Naive thymus-derived CD4-positive, alpha-beta T cell (primary cell): ENCODE measurements at regions not wholly inside any gene's neighbourhood (a gene's known extent, or its start where the extent isn't known, plus 50 kb on each side); places are given as distances from the start of the nearest gene placed in this dataset.

Experiments
- ATAC-seq: fragments of 150-1000 bp; cut with Tn5 transposase; 2 replicates; pipeline ENCODE4 v1.10.0; 2021; ENCODE audit warnings: mild to moderate bottlenecking, moderate library complexity
- CTCF ChIA-PET: fragments of 350-600 bp; sonication (Branson Sonifier 250); formaldehyde crosslinking; loops from one replicate; lab custom pipeline; 2021; ENCODE audit warnings: antibody characterized with exemption; lab: Charles Lee
- POLR2A ChIA-PET: fragments of 350-600 bp; sonication (Branson Sonifier 250); formaldehyde crosslinking; loops from one replicate; lab custom pipeline; 2021; ENCODE audit warnings: antibody characterized with exemption, inconsistent platforms; lab: Charles Lee
- DNase-seq, 9 donors: peaks; one replicate each; pipeline versions ENCODE4 v3.0.0 to v3.0.0-alpha.2; 2020 to 2022; ENCODE audit warnings: mixed read lengths in 1 of 9
- H3K27ac ChIP-seq: one replicate; pipeline ENCODE4 v1.7.0; 2013; ENCODE audit warnings: mild to moderate bottlenecking, low read depth, low read length, moderate library complexity
- H3K27me3 ChIP-seq, 2 donors: one replicate each; pipeline ENCODE4 v1.7.0; 2013; ENCODE audit warnings: low read length in 2 of 2, mild to moderate bottlenecking in 2 of 2, moderate library complexity in 2 of 2; ENCODE audit not compliant: control insufficient read depth in 2 of 2, insufficient read depth in 2 of 2
- H3K36me3 ChIP-seq, 3 experiments: 1 replicate in 2 of 3; 2 replicates in 1 of 3; pipeline ENCODE4 v1.7.0; 2013; ENCODE audit warnings: low read length in 3 of 3, mild to moderate bottlenecking in 3 of 3, moderate library complexity in 1 of 3; ENCODE audit not compliant: insufficient read depth in 3 of 3, control insufficient read depth in 2 of 3
- H3K4me1 ChIP-seq, 2 donors: one replicate each; pipeline ENCODE4 v1.7.0; 2013; ENCODE audit warnings: low read length in 2 of 2, mild to moderate bottlenecking in 2 of 2, moderate library complexity in 1 of 2; ENCODE audit not compliant: control insufficient read depth in 2 of 2, insufficient read depth in 2 of 2
- H3K4me3 ChIP-seq: 2 replicates; pipeline ENCODE4 v1.7.0; 2013; ENCODE audit warnings: mild to moderate bottlenecking, low read length
- H3K9me3 ChIP-seq, 3 experiments: 1 replicate in 2 of 3; 2 replicates in 1 of 3; pipeline ENCODE4 v1.7.0; 2013; ENCODE audit warnings: low read length in 3 of 3; ENCODE audit not compliant: control insufficient read depth in 2 of 3
- H3K27ac Mint-ChIP-seq, 9 donors: one replicate each; pipeline ENCODE4 v1.8.0; 2020 to 2022; ENCODE audit warnings: mixed read lengths in 9 of 9, mild to moderate bottlenecking in 8 of 9, moderate library complexity in 5 of 9, inconsistent platforms in 2 of 9
- H3K27me3 Mint-ChIP-seq, 5 donors: one replicate each; pipeline ENCODE4 v1.8.0; 2021 to 2022; ENCODE audit warnings: mixed read lengths in 5 of 5, mild to moderate bottlenecking in 1 of 5
- H3K36me3 Mint-ChIP-seq, 5 donors: one replicate each; pipeline ENCODE4 v1.8.0; 2020 to 2022; ENCODE audit warnings: mixed read lengths in 5 of 5, mild to moderate bottlenecking in 3 of 5, inconsistent platforms in 1 of 5
- H3K4me1 Mint-ChIP-seq, 7 donors: one replicate each; pipeline ENCODE4 v1.8.0; 2020 to 2022; ENCODE audit warnings: mixed read lengths in 7 of 7, mild to moderate bottlenecking in 3 of 7, inconsistent platforms in 1 of 7
- H3K4me3 Mint-ChIP-seq, 10 donors: one replicate each; pipeline ENCODE4 v1.8.0; 2020 to 2022; ENCODE audit warnings: mild to moderate bottlenecking in 10 of 10, mixed read lengths in 10 of 10, moderate library complexity in 6 of 10, inconsistent platforms in 2 of 10
- H3K9me3 Mint-ChIP-seq, 11 donors: one replicate each; pipeline ENCODE4 v1.8.0; 2020 to 2022; ENCODE audit warnings: mixed read lengths in 11 of 11, mild to moderate bottlenecking in 4 of 11, inconsistent platforms in 1 of 11, moderate library complexity in 1 of 11
- intact Hi-C, 2 donors: fragments of 100-400 bp; cut with micrococcal nuclease; formaldehyde crosslinking; loops; one replicate each; pipeline ENCODE4 v1.15.1; 2023

DNA sequence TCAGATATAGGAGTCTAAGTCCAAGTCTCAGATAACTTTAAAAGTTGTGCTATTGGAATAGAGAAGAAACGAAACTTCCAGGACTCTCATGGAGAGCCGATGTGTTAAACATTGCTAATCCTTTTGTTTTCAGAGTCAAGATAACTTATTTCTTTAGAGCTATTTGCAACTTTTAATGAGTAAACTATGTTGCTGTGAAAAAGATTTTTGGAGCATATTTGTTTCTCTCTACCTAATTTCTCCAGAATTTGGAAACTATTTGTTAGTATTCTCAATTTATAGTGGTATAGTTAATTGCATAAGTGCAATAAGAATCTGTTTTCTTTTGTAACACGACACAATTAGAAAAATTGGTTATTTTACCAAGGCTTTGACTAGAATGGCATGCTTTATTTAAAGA lies 588.9 kb downstream of the NTRK3 start:
- Mint-ChIP-seq H3K4me3 (no peak overlapping the region), H3K27ac (no peak overlapping the region), H3K27me3 (peaks cover 0 to 8% (median 0%) of the 10 kb centered on the region in 5 donors), H3K9me3 (peaks cover 9 to 50% (median 21%) of the 10 kb centered on the region in 11 donors), H3K4me1 (peaks cover 0 to 12% (median 0%) of the 10 kb centered on the region in 7 donors), H3K36me3 (peaks cover 0 to 15% (median 10%) of the 10 kb centered on the region in 5 donors)
- Histone ChIP-seq H3K27ac (no peak overlapping the region), H3K4me3 (no peak overlapping the region), H3K27me3 (no peaks in the 10 kb centered on the region), H3K9me3 (peaks cover 0 to 13% (median 4%) of the 10 kb centered on the region in 3 experiments), H3K36me3 (no peaks in the 10 kb centered on the region), H3K4me1 (no peaks in the 10 kb centered on the region)
- CTCF ChIA-PET: no interaction called here
- no peak for ATAC-seq
- DNase-seq: no peak
- POLR2A ChIA-PET: no interaction called here
- intact Hi-C loops: no loop called here

DNA sequence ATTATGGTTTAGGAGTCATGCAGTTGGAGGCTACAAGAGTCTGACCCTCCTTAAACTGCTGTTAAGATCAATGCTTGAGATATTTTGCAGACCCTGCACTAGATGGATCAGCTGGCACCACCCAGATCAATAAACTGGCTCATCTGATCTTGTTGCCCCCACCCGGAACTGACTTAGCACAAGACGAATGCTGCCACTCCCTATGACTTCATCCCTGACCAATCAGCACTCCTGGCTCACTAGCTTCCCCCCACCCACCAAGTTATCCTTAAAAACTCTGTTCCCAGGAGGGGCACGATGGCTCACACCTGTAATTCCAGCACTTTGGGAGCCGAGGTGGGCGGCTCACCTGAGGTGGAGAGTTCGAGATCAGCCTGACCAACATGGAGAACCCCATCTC lies 594.0 kb downstream of the NTRK3 start:
- Mint-ChIP-seq H3K4me1 (peaks cover 0 to 14% (median 12%) of the 10 kb centered on the region in 7 donors), H3K9me3 (peaks cover 0 to 32% (median 9%) of the 10 kb centered on the region in 11 donors), H3K4me3 (no peak overlapping the region), H3K27ac (peak overlapping the region in 1 of 9 donors; percentile 27), H3K36me3 (peaks cover 0 to 10% (median 0%) of the 10 kb centered on the region in 5 donors), H3K27me3 (no peaks in the 10 kb centered on the region)
- ChIA-PET CTCF (no interaction called here), POLR2A (no interaction called here)
- no peaks in the 10 kb centered on the region for H3K36me3 ChIP-seq
- H3K9me3 ChIP-seq: peaks cover 0 to 9% (median 4%) of the 10 kb centered on the region in 3 experiments
- H3K27me3 ChIP-seq: no peaks in the 10 kb centered on the region
- no peak overlapping the region for H3K27ac ChIP-seq
- H3K4me3 ChIP-seq: no peak overlapping the region
- peaks cover 0 to 8% of the 10 kb centered on the region in 2 donors for H3K4me1 ChIP-seq
- DNase-seq (no peak), ATAC-seq (no peak)
- intact Hi-C loops: no loop called here

DNA sequence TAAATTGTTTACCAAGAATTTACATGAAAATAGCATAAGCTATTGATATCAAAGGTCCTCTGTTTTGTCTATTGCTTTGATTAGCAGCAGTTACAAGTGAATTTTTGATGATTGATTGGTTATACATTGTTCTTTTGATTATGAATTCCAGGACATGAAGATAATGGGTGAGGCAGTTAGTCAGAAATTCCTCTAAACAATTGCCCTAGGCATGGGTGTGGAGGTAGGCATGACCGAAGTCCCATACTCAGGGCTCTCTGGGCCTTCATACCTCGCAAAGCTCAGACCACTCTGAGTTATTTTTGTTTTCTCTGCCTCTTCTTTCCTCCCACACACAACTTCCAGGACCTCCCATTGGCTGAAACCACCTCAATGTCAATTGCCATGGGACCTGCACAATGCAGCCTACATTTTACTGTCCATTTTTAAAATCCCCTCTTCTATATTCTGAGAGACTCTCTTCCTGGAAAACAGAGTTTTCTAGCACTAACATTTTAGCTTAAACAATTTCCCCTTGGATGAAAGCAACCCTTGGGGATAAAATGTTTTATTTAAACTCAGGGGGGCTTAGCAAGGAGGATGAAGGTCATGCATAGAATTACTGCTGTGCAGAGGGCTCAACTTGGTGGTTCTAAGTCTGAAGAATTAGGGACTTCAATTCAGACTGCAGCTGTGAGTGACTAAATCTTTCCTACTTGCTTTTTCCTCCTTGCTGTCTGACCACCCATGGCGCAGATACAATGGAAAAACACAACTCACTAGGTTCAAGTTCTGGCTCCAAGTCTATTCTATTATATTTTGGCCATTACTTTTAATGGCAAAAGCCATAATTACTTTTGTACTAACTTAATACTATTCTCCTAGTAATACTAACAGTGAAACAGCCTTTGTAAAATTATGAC lies 594.8 kb downstream of the NTRK3 start:
- Histone ChIP-seq H3K4me1 (peaks cover 0 to 8% of the 10 kb centered on the region in 2 donors), H3K9me3 (peaks cover 0 to 9% (median 4%) of the 10 kb centered on the region in 3 experiments), H3K27ac (no peak overlapping the region), H3K27me3 (no peaks in the 10 kb centered on the region), H3K4me3 (no peak overlapping the region), H3K36me3 (no peaks in the 10 kb centered on the region)
- H3K27ac Mint-ChIP-seq: no peak overlapping the region
- intact Hi-C loops: no loop called here
- peaks cover 0 to 32% (median 8%) of the 10 kb centered on the region in 11 donors for H3K9me3 Mint-ChIP-seq
- H3K36me3 Mint-ChIP-seq: peaks cover 0 to 10% (median 0%) of the 10 kb centered on the region in 5 donors
- peaks cover 0 to 14% (median 12%) of the 10 kb centered on the region in 7 donors for H3K4me1 Mint-ChIP-seq
- no peaks in the 10 kb centered on the region for H3K27me3 Mint-ChIP-seq
- CTCF ChIA-PET: no interaction called here
- POLR2A ChIA-PET: interaction anchor here (0.6 kb wide), 1 partner anchor 11 kb away, joined by 3 read pairs; no protein-coding TSS in a partner anchor
- no peak overlapping the region for H3K4me3 Mint-ChIP-seq
- ATAC-seq (no peak), DNase-seq (no peak)

DNA sequence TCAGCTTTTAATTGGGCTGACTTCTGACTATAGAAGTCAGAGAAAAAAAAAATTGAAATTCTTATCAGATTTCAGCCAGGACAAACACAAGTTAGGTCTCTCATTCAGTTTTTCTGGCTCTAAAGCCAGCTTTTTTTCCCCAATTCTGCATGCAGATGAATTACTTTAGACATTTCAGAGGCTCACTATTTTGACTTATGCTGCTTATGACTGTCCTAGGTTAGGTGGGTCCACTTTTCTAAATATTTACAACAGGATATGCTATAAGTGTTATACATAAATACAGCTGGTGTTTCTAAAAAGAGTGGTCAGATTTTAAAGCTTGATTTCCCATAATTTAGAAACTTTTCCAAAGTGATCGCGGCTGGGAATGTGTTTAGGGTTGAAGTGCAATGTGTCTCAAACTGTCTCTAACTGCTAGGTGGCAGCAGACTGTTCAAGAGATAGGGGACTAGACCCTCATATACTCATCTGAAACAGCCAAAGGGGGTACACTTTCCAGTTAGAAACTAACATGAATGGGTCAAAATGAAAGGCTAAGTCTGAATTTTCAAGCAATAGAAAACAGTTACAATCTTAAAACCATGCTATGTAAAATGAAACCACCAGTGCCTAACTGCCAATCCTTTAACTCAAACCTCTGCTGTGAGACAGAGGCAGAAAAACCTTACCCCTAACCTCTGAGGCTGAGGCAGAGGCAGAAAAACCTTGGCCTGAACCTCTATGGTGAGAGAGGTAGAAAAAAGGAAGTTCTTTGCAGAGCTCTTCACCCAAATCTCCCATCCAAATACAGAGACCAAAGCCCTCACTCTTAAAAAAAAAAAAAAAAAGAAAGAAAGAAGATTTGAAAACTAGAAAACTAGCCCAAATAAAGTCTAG lies 596.0 kb downstream of the NTRK3 start:
- Histone ChIP-seq H3K36me3 (no peaks in the 10 kb centered on the region), H3K27ac (no peak overlapping the region), H3K4me3 (no peak overlapping the region), H3K4me1 (peaks cover 0 to 8% of the 10 kb centered on the region in 2 donors), H3K27me3 (no peaks in the 10 kb centered on the region), H3K9me3 (peaks cover 0 to 9% (median 4%) of the 10 kb centered on the region in 3 experiments)
- no peak for ATAC-seq
- POLR2A ChIA-PET: interaction anchor here (0.6 kb wide), 2 partner anchors 10 to 32 kb away, joined by 3 read pairs; no protein-coding TSS in a partner anchor
- CTCF ChIA-PET: interaction anchor here (1.3 kb wide), 1 partner anchor 15 kb away, joined by 3 read pairs; no protein-coding TSS in a partner anchor
- peak overlapping the region in 1 of 9 donors; percentile 21 for H3K27ac Mint-ChIP-seq
- H3K27me3 Mint-ChIP-seq: no peaks in the 10 kb centered on the region
- H3K4me1 Mint-ChIP-seq: peaks cover 0 to 14% (median 12%) of the 10 kb centered on the region in 7 donors
- no peak for DNase-seq
- H3K9me3 Mint-ChIP-seq: peaks cover 0 to 22% (median 8%) of the 10 kb centered on the region in 11 donors
- H3K4me3 Mint-ChIP-seq: no peak overlapping the region
- intact Hi-C loops: no loop called here
- peaks cover 0 to 10% (median 0%) of the 10 kb centered on the region in 5 donors for H3K36me3 Mint-ChIP-seq

DNA sequence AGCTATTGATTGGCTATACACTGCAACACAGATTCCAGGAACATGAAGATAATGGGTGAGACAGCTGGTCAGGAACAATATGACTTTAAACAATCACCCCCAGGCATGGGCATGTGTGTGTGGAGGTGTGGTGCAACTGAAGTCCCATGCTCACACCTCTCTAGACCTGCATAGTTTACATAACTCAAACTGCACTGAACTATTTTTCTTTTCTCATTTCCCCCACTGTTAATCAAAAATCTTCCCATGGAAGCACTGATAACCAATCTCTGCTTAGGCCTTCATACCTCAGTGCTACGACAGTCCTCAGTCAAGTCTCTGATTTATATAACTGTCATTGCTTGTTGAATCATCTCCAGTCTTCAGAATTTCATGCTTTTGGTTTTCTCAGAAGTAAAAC lies 600.2 kb downstream of the NTRK3 start:
- H3K36me3 ChIP-seq: no peaks in the 10 kb centered on the region
- H3K27me3 ChIP-seq: no peaks in the 10 kb centered on the region
- no peak overlapping the region for H3K27ac ChIP-seq
- Mint-ChIP-seq H3K4me1 (peaks cover 0 to 13% (median 12%) of the 10 kb centered on the region in 7 donors), H3K4me3 (no peak overlapping the region), H3K9me3 (peaks cover 0 to 5% (median 0%) of the 10 kb centered on the region in 11 donors), H3K36me3 (no peaks in the 10 kb centered on the region), H3K27ac (no peak overlapping the region), H3K27me3 (peaks cover 0 to 3% (median 0%) of the 10 kb centered on the region in 5 donors)
- no peak overlapping the region for H3K4me3 ChIP-seq
- no peak for DNase-seq
- intact Hi-C loops: no loop called here
- peaks cover 0 to 8% of the 10 kb centered on the region in 2 donors for H3K4me1 ChIP-seq
- POLR2A ChIA-PET: no interaction called here
- CTCF ChIA-PET: no interaction called here
- H3K9me3 ChIP-seq: no peaks in the 10 kb centered on the region
- no peak for ATAC-seq

DNA sequence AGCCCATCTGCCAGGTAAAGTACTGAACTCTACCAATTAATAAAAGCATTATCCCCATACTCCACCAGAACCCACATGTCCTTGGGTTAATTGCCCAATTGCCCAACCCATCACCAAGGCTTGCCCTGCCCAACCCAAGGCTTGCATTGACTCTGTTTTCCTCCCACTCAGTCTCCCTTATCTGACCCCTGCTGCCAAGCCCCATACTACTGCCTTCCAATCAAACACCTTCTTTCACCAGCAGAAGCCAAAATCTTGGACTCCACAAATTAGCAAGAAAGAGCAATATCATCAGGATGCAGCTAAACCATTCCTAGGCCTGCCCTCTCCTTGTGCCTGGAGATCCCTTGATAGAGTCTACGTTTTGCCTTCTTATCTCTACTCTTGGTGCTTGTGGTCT lies 602.9 kb downstream of the NTRK3 start:
- no peak overlapping the region for H3K27ac ChIP-seq
- H3K9me3 ChIP-seq: no peaks in the 10 kb centered on the region
- Mint-ChIP-seq H3K4me3 (no peak overlapping the region), H3K4me1 (no peaks in the 10 kb centered on the region), H3K27me3 (peaks cover 0 to 3% (median 0%) of the 10 kb centered on the region in 5 donors), H3K9me3 (peaks cover 0 to 5% (median 0%) of the 10 kb centered on the region in 11 donors), H3K36me3 (no peaks in the 10 kb centered on the region), H3K27ac (no peak overlapping the region)
- intact Hi-C loops: no loop called here
- DNase-seq (no peak), ATAC-seq (no peak)
- ChIA-PET POLR2A (no interaction called here), CTCF (no interaction called here)
- H3K4me1 ChIP-seq: no peaks in the 10 kb centered on the region
- no peak overlapping the region for H3K4me3 ChIP-seq
- H3K27me3 ChIP-seq: no peaks in the 10 kb centered on the region
- no peaks in the 10 kb centered on the region for H3K36me3 ChIP-seq
